HG02588 (cell line): ENCODE measurements at regions not wholly inside any gene's neighbourhood (a gene's known extent, or its start where the extent isn't known, plus 50 kb on each side); places are given as distances from the start of the nearest gene placed in this dataset.

Experiments
- ATAC-seq: cut with Tn5 transposase; IDR thresholded peaks from one replicate; pipeline ENCODE4 v1.9.1; 2021; ENCODE audit warnings: mild to moderate bottlenecking, moderate library complexity; ENCODE audit not compliant: unreplicated experiment

DNA sequence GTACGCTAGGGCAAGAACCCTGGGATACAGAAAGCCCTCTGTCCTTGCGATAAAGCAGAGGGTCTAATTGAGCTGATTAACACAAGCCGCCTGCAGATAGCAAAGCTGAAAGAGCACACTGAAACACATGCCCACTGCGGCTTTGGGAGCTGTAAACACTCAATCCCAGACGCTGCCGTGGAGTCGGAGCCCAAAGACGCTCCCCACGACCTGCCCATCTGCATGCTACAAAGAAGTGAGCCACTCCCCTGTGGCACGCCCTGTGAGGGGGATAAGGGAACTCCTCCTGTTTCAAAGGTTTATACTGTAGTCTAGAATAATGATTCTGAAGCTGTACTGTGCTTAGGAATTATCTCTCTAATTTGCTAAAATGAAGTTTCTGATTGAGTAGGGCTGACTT is 985.6 kb upstream of the GHITM start:
- ATAC-seq, result no peak

DNA sequence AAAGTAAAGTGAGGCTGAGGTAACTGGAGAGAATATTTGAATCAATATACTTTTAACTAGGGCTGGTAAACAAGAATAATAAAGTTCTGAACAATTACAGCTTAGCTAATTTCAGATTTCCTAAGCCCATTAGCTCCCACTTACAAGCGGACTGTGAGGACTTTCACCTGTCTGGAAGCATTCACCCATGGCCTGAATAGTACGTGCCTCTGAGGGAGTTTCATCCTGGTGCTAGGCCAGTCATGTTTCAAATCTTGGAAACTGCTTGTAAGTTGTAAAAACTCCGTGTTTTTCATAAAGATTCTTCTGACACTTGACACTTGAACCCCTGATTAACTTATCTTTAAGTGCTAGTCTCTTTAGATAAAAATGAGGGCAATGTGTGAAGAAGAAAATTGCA is 975.2 kb upstream of the GHITM start:
- ATAC-seq, result no peak

DNA sequence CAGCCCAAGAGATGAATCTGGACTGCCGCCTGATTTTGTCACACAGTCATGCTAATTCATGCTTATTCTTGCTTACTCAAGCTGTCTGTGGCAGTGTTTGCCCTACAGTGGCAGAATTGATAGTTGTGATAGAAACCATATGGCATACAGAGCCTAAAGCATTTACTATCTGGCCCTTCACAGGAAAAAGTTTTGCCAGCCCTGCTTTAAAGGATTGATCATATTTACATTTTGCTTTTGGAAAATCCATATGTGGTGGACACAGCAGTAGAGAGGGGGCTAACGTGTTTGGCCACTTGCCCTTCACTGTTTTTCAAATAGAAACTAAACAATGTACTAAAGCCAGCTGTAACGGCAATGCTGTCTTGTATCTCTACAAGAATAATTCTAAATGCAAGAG is 974.0 kb upstream of the GHITM start:
- no peak for ATAC-seq

DNA sequence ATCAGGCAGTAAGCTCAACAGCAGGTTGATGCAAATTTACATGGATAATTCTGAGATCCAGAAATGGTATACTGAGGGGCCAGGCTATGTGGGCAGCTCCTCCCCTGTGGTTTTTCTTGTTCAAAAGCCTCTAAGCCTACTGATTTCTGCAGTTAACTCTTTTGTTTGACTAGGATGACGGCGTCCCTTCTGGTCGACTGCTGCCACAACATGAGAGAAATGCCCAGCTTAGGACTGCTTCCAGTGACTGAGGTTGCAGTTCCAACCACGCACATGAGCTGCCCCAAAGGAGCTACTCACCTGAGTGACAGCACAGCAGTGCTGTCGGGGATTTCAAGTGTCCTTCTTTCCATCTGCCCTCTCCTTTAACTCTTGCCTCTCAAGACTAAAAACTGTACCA is 973.0 kb upstream of the GHITM start:
- no peak for ATAC-seq

DNA sequence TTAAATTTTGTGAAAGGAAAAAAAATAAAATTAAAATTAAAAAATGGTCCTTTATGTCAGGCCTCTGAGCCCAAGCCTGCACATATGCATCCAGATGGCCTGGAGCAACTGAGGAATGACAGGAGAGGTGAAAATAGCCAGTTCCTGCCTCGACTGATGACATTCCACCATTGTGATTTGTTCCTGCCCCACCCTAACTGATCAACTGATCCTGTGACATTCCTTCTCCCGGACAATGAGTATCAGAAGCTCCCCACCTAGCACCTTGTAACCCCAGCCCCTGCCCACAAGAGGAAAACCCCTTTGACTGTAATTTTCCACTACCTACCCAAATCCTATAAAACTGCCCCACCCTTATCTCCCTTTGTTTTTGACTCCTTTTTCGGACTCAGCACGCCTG is 972.2 kb upstream of the GHITM start:
- ATAC-seq, result no peak

DNA sequence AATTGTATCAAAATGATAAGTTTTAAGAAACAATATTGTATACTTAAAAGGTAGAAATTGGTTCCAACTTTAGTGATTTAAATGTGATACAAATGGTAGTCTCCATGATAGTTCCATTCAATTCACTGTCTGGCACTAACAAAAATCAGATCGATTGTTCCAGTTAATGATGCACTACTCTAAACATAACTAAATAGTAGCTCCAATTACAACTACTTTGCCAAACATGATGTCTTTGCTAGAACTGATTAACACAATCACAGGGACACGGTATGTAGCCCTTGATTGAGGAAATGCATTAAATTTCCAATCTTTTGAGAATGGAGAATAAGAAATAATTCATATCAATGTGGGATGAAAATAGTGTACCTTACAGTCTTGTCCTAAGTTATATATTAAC is 962.4 kb upstream of the GHITM start:
- ATAC-seq, result no peak

DNA sequence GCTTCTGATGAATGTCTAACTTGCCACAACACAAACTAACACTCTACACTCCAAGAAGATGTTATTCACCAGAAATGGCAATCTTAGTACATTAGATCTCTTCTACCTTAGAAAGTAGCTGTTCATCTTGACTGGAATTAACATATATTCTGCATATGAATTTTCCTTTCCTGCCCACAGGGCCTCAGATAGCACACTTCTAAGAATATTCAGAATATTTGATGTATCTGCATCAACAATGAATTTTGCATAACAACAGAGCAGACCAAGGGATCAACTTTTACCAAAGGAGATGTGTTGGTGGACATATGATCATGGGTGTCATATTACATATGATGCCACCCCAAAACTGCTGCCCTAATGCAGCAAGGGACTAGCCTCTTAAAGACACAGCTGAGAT is 960.8 kb upstream of the GHITM start:
- ATAC-seq, result no peak

DNA sequence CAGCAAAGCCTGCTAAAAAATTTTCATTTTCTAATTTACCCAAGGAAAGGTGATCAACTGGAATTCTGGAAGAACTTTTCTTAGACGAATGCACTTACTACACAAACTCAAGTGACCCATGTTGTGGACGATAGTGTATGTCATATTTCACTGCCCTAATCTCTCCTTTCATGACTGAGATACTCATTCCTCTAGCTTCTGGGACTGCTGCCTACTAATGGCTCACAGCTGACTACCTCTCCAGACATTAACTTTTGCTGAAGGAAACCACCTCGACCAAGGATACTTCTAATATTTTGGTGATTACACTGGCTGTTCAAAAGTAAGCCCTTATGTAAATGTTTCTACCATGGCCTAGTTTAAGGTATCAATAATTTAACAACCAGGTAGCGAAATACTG is 959.9 kb upstream of the GHITM start:
- no peak for ATAC-seq

DNA sequence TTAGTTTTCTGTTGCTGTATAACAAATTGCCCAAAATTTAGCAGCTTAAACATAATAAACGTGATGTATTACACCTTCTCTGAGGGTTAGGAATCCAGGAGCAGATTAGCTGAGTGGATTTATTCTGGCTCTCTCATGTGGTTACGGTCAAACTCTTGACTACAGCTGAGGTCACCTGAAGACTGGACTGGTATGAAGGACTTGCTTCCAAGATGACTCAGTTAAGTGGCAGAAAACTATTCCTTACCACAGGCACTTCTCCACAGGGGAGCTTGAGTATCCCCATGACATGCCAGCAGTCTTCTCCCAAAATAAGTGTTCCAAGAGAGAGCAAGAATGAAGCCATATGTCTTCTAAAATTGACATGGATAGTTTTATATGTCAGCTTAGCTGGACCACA is 957.2 kb upstream of the GHITM start:
- ATAC-seq, result no peak

DNA sequence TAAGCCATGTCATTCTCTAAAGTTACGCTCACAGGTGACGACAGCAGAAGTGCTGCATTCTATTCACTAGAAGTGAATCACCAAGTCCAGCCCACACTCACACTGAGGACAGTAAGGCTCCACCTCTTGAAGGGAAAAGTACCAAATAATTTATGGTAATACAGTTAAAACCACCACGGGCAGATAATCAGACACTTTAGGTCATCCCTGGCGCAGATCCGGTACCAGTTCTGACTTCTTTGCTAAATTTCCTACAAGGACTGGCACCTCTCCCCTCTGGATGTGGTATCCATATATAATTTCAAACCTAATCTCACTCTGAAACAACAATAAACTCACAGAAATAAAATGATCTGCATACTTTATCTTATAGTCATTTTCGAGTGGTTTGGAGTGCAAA is 954.7 kb upstream of the GHITM start:
- no peak for ATAC-seq

DNA sequence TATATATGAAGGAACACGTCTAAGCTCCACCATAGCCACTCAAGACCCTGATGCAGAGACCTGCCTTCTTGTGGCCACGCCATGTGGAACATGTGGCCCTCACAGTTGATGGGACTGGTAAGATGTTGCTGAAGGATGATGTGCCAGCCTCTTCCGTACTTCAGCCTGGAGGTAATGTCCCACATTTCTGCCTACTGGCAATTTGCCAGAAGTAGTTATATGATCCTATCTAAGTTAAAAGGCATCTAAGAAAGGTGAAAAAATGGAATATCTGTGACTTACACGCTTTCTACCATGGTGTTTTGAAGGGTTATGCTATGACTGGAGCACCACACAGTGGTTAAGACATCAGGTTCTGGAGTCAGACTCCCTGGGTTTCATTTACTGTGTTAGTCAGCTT is 948.7 kb upstream of the GHITM start:
- ATAC-seq, result no peak

DNA sequence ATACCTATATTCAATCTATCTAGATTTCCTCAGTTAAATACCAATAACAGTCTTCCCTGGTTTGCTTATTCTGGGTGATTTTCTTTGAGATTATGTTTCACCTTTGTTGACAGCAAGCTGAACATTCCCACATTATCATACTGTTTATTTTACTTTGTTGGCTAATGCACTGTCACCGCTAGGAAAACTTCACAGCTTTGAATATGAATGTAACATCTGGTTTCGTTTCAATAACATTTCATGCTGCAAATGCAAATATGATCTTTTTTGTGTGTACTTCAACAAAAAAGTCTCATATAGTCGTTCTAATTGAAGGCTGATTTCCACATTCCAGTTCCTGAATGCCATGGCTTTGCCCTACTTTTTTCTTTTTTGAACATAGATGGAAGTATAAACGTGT is 946.3 kb upstream of the GHITM start:
- no peak for ATAC-seq

DNA sequence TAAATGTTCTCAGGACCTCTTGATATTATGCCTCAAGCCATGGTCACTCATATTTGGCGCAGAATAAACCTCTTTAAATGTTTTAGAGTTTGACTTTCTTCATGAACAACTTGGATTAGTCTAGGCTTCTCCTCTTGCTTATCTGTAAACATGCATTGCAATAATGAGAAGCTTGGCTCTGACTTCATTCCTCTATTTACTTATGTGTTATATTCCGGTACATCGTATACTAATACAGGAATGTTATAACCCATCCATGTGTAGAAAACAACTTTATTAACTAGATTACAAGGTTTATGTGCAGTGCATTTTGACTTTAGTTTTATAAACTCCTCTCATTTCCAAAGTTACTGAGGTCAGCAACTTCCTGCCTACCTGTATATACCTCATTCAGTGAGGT is 944.3 kb upstream of the GHITM start:
- no peak for ATAC-seq

DNA sequence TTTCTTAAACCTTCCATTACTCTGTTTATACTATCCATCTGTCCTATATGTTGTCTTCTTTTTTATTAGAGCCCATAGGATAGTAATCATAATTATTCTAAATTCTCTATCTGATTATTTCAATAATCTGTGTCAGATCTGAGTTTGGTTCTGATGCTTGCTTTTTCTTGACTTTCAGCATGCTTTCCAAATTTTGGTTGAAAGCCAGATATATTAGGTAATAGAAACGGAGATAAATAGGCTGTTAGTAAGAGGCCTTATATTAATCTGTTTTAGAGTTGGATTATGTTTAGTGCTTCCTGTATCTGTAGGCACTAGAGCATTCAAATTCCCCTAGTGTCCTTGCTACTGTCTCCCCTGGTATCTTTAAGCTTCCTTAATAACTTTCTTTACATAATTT is 939.9 kb upstream of the GHITM start:
- ATAC-seq, result no peak

DNA sequence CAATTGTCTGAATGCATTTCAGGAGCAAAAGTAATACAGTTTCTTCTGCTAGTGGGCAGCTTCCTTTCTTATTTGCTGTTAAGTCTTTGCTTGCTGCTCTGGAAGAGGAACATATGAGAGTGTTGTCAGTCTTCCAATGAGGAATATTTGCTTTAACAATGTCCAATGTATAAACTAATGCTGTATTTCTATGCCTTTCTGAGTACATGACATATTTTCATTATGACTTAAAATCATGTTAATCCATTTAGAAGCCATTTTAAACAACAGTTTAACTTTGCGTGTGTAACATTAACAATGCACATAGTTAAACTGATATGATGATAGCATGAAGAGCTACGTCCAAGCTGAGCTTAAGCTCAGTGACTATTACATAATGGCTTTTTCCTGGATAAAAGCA is 933.4 kb upstream of the GHITM start:
- no peak for ATAC-seq

DNA sequence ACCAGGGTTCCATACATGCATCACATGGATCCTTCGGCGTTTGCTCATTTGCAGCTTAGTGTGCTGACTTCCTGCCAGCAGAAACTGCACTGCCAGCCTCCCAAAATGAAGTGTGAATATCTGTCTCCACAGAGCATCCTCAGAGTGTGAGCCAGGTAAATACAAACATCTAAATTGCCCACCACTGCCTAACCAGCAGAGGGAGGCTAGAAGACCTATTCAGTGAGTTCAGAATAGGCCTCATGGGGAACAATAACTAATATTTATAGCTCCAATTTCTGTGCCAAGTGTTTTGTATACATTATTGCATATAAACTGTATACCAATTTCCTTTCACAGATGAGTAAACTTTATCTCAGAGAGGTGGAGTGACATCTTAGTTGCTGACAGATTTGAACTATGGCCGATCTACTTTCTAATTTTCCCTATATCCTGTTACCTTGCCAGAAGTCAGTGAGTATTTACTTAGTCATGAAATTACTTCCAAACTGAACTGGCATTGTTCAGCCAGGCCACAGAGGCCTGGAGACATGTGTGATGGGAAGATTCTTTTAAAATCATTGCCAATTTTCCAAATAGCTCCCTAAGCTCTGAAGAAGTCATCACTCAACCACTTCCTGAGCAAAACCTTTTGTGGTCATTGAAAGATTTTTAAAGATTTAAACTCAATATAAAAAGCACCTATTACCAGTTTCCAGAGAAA is 926.5 kb upstream of the GHITM start:
- no peak for ATAC-seq

DNA sequence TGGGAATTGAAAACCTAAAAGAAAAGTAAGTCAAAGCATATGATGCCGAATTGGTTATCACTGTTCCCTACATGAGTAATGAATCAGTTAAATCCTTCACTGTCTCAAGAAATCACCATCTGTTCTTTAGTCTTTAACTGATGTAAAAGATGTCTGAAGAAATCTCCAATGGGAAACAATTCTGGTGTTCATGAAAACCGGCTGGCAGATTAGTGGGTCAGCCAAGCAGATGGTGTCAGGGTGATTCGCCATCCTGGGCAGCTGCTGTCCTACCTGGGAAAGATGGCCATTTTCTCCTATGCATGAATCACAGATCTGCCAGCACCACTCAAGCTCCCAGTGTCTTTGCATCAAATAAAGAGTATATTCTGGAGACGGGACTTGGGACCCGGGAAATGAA is 925.2 kb upstream of the GHITM start:
- no peak for ATAC-seq

DNA sequence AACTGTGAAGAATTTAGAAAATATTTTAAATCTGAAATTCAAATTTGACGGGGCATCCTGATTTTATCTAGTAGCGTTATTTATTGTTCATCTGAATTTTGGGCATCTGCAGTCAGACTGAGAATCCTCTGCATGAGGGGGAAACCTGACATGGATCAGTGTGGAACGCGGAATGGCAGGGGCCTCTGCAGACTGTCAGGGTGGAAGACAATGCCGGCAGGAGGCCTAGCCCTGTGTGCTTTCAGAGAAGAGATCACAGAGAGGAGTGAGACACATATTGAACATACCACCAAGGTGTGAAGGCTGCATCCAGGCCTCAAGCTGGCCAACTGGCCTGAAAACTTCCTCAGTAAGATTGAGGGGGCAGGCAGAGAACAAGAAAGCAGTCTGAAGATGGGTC is 921.1 kb upstream of the GHITM start:
- no peak for ATAC-seq

DNA sequence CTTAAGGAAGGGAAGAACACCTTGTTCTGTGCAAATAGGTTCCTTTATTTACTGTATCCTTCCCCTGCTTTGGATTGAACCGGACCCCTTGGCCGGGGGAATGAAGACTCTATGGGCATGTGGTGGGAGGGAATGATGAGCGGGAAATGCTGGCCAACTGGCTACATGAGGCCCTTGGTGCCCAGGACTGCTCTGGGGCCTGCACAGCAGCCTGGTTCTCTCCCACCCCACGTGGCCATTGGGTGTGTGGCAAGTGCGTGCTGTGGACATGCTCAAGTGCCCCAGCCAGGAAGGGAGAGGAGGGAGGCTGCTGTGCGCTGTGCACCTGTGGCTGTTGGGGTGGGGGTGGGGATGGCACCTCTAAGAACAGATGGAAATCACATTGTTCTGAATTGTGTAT is 917.0 kb upstream of the GHITM start:
- ATAC-seq, result no peak

DNA sequence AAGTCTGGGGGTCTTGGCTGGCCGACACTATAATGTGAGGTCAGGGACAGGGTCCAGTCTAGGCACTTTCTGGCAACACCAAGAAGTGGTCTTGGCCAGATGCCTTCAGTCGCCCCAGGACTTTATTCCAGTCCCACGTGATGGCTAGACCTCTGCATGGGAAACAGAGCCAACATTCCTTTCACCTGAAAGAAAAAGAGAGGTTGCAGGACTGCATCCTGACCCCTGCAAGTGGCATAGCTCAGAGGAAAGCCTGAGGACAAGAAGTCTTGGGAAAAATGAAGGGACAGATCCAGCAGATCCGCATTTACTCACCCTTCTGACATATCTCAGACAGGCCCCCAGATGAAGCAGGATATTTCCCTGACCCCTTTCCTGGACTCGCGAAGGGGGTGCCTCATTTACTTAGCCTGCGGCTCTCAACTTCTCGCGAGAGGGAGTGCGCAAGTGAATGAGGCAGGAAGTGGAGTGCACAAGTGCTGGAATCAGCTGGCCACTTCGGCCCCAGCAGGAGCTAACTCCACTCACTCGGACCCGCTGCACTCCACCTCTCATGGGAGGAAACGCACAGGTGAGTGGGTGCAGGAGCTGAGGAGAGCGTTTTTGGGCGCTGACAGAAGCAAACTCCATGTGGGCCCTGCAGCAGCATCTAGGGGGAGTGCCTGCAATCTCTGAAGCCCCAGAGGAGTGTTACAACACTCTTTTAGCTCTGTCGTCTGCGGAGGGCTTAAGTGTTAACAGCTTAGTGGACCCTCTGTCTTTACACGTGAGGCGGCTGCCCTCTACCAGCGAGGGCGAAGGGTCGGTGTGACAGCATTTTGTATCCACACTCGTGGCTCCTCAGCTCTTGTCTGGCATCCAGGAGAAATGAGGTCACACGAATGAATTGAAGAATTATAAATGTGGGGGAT is 916.2 kb upstream of the GHITM start:
- ATAC-seq, result no peak

DNA sequence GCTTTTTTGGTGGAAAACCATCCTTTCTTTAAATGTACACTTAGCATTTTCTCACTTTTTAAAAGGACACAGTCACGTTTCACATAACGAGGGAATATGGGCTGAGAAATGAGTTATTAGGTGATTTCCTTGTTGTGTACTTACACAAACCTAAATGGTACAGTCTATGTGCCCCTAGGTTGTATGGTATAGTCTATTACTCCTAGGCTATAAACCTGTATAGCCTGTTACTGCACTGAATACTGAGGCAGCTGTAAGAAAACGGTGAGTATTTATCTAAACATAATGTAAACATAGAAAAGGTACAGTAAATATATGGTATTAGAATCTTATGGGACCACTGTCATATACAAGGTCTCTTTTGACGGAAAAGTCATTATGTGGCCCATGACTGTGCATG is 913.5 kb upstream of the GHITM start:
- no peak for ATAC-seq

DNA sequence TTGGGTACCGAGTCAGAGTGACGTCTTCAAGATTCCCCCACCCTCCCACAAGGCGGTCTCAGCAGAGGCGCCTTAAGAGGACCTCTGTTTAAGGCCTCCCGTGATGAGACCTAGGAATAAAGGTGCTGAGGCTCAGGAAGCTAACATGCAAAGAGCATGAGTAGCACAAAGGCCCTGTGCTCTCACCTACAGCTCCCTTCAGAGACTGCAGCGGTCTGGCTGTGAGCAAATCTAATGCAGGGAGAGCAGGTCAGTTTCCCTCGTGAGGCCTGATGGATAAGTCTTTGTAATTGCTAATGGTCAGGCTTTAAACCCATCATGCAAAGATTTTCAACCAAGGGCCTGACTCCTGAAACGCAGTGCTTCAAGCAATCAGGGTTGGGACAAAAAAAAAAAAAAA is 909.3 kb upstream of the GHITM start:
- no peak for ATAC-seq

DNA sequence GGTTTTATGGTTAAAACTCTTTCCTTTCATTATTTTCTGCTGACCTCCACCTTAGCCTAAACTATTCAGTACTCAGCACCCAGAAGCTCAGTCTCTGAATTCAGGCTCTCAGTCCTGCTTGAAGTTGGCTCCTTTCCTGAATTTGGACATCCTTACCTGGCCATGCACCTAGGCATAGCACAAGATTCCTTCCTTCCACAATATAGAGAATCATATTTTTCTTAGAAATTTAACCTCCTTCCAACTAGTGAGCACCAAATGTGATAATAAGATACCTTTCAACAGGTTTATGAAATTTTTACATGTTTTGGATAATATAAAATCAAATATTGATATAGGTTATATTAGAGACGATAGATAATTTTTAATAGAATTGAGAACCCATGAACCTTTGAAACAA is 905.6 kb upstream of the GHITM start:
- ATAC-seq, result no peak
